GM21717 (cell line): ENCODE measurements at regions not wholly inside any gene's neighbourhood (a gene's known extent, or its start where the extent isn't known, plus 50 kb on each side); places are given as distances from the start of the nearest gene placed in this dataset.

Source experiments
- ATAC-seq: cut with Tn5 transposase; IDR thresholded peaks from one replicate; pipeline ENCODE4 v1.9.1; 2021; ENCODE audit warnings: mild to moderate bottlenecking, moderate library complexity; ENCODE audit not compliant: unreplicated experiment

DNA sequence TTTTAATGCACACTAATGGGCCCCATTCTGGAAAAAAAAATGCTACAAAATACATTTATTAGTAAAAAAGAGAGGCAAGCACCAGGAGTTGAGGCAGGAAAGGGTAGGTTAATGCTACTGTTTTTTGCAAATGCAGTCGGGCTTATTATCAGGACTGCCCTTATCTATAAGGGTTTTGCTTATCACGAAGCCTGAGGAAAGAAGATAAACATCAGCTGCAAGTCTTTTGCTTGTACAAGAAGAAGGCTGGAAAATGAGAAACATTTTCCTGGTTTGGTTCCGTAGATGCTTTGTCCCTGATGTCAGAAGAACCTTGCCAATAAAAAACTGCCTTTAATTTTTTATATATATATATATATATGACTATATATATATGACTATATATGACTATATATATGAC lies 189.3 kb upstream of the VGLL2 start:
- ATAC-seq = no peak

DNA sequence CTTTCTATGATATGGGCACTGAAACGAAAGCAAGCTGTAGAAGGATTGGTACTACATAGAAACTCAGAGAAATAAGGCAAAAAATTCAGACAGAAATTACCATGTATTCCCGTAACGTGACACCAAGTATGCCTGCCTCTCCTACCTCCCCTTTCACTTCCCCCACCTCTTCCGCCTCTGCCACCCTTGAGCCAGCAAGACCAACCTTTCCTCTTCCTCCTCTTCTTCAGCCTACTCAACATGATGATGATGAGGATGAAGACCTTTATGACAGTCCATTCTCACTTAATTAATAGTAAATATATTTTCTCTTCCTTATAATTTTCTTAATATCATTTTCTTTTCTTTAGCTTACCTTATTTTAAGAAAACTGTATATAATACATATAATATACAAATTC lies 188.1 kb upstream of the VGLL2 start:
- ATAC-seq = no peak

DNA sequence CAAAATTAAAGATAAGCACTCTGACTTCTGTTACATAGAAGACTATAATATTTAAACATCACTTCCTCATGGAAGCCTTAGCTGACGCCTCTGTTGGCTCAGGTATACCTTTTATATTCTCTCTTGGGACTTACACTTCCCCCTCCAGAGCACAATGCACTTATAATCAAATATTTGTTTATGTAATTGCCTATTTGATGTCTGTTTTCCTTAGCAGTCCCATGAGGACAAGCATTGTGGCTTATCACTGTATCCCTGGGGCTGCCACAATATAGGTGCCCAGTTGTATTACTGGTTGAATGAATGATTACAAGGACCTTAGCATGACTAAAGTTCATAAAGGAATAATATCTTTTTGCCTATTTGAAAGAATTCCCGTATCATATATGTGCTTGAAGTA lies 186.7 kb upstream of the VGLL2 start:
- ATAC-seq = no peak

DNA sequence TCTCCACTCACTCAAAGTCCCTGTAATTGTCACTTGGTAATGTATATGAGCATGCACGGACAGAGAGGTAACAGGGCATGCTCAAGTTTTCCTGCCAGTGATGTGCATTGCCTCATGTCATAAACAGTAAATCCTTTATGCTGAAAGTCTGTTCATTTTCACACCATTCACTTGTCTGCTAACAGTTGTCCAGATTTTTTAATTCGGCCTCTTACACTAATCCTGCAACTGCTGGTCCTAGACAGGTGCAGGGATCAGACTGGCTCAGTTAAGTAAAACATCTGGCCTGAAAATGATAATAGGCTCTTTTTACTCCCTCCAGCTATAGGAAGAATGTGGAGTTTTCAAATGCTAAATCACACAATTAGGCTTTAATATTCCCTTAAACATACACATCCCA lies 185.4 kb upstream of the VGLL2 start:
- ATAC-seq = no peak

DNA sequence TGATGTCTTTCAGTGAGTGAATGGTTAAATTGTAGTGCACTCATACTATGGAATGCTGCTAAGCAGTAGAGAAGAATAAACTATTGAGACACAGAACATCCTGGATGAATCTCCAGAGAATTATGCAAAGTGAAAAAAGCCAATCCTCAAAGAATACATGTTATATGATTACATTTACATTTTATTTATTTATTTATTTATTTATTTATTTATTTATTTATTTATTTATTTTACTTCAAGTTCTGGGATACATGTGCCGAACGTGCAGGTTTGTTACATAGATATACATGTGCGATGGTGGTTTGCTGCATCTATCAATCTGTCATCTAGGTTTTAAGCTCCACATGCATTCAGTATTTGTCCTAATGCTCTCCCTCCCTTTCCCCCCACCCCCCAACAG lies 175.8 kb upstream of the VGLL2 start:
- no peak for ATAC-seq

DNA sequence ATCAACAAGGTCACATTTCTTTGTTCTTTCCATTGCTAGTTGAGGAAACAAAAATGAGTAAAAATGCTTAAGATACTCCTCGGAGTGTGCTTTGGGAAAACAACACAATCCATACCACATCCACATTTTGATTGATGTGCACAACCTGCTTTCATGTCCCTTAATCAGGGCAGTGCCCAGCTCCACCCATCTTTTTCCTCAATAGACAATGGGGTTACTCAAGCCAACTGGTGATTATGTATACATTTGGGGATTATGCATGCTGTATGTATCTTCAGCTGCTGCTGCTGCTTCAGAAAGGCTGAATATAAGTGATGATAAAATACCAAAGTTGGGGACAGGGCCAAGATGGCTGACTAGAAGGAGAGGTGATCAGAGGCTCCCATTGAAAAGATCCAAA lies 155.2 kb upstream of the VGLL2 start:
- ATAC-seq = no peak

DNA sequence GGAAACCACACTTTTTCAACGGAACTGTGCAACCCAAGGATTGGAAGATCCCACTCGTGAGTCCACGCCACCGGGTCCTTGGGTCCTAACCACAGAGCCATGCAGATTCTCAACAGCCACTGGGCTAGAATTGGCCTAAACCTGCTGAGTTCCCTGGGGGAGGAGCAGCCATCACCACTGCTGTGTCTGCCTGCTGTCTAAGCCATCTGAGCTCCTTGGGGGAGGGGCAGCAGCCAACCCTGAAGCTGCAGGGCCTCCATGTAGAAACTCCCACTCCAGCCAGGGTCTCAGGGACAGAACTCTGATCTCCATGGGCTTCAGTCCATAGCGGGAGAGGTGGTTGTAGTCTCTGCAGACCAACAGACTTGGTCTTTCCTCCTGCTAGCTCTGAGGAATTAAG lies 154.6 kb upstream of the VGLL2 start:
- ATAC-seq = no peak

DNA sequence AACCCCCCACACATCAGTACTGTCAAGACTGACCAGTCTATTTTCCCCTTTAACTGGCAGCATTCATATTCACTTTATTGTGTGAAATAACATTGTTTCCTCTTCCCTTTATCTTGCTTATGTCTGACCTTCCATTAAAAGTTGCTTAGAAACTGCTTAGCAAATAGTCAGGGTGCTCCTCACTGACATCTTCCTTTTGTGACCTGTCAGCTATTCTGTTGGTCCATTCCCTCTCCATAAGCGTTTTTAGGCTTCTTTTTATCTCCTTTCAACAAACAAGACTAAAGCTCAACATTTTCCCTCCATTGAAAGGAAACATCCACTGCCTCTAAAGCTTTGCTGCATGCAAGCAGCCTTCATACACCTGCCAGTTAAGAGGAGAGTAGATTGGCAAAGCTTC lies 147.7 kb upstream of the VGLL2 start:
- ATAC-seq = no peak

DNA sequence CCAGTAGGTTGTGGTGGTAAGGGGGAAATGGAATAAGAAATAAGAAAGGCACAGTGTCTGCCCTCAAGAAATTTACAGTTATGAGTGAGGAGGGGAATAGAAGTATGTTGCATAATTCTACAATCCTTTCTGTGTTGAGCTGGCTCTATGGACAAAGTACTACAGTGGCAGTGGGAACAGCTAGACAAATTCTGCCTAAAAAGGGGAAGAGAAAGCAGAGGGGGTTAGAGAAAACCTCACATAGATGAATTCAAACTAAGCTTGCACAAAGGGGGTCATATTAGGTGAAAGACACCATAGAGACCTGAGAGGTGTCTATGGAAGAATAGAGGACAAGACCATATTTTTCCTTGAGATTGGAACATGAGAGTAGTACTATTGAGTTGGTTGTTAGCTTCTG lies 146.9 kb upstream of the VGLL2 start:
- no peak for ATAC-seq

DNA sequence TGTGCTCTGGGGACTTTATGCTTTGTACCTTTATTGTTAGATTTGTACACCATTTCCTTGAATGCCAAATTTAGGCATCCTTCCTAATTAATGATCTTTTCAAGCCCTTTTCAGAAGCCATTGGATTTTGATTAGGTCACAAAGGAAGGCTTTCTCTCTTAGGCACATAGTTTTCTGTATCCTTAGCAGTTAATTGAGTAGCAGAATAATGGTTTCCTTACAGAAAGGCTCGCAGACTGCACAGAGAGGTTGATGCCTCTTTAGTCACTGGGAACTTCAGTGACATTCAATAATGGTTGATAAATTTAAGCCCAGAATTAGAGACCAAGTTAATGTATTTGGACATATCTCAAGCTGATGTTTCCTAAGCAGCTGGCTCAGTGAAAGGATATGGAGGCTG lies 139.1 kb upstream of the VGLL2 start:
- ATAC-seq = no peak

DNA sequence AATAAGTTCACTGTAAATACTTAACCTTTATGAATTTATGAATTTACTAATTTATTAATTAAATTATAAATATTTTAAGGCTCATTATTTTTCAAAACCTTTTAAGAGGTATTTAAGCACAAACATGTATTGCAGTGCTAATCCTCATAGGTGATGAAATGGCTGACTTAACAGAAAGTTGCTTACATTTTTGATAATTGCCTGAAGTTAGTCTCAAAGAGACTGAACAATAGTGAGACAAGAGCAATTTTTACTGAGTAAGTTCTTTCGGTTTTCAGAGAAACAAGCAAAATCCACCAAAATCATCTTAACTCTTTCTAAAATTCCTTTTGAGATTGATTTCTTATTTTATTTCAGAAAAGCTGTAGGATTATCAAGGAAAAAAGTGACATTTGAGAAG lies 137.3 kb upstream of the VGLL2 start:
- no peak for ATAC-seq

DNA sequence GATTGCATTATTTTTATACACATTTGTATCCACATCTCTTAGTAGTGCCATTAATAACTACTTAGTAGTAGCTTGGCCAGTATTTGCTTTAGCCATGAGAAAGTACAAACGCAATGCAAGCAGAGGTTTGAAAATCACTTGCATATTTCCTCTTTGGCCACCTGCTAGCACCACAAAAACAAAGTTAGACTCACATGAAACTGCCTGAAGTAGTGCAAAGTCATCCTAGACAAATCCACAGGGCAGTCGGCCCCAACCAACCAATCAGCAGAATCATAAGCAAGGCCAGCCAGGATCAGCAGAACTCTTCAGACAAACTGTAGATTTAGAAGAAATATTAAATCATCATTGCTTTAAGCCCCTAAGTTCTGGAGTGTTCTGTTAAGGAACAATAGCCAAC lies 135.2 kb upstream of the VGLL2 start:
- no peak for ATAC-seq

DNA sequence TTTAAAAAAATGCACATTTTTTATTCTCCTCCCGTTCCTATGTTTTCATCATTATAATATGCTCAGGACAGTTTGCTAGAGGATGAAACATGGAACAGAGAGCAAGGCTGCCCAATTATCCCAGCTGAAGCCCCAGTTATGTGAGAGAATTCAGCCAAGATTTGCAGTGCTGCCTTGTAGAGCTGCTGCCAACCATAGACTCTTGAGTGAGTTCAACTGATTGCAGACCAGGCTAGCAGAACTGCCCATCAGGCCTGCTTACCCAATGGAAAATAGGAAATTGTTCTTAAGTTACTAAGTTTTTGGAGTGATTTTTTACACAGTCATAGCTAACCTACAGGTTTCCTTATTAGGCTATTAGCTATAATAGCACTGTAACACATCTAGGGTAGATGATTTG lies 128.7 kb upstream of the VGLL2 start:
- no peak for ATAC-seq

DNA sequence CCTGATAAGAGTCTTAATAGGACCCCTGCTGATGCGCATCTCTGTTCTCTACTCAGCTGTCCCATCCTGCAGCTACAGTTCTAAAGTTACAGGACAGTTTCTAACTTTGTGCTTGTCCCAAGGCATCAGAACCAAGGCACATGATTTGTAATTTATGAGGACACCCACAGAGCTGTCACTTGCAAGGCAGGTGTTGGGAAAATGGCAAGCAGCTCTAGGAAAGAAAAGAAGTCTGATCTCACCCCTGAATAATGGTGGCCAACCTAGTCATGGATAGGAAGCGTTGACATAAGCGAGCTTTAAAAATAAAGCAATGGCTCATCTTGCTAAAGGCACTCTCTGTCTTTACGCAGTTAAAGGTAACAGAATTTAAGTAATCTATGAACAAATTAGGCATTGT lies 127.6 kb upstream of the VGLL2 start:
- ATAC-seq = no peak

DNA sequence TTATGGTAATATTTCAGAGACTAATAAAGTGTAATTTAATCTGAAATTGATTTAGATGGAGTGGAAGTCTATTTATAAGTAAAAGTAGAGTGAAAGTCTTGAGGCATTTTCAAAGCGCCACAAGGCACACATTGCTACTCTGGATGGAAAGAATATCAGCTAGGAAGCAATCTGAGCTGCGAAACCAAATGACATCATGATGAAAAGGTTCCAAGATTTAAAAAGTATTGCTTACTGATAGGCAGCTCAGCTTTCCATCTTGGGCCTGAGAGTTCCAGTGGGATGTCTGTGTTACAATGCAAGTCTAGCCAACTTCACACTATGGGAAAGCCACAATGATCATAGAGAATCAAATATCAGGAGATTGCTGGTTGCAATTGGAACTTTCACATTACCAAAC lies 126.9 kb upstream of the VGLL2 start:
- no peak for ATAC-seq

DNA sequence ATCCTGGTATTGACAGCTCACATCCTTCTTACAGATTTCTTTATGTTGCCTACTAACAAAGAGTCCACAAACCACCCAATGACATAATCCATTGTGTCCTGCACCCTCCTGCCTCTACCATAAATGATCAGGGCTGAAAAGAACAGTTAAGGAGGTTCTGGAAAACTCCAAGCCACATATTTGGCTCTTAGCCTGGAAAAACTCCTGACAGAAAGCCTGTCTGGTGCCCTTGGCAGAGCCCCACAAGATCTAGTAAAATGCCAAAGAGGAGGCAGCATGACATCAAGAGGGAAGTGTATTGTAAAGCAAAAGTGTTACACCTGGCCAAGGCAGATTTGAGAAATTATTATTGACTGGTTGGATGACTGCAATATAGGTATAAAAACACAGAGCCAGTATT lies 126.4 kb upstream of the VGLL2 start:
- ATAC-seq = no peak

DNA sequence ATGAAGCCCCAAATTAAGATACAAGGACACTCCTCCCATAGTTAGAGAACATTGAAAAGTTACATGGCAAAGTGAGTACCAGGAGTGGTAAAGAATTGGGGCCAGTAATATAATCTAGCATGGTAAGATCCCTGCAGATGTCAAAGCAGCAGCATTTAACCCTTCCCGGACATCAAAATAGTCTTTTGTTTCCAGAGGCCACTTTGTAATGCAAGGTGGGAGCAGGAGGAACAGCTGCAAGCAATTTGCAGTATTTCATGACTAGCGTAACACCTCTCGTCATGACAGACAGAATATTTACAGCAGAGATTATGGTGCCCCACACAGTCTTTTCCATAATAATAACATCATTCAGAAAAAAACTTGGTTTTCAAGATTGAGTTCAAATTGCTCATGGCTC lies 123.2 kb upstream of the VGLL2 start:
- ATAC-seq = no peak

DNA sequence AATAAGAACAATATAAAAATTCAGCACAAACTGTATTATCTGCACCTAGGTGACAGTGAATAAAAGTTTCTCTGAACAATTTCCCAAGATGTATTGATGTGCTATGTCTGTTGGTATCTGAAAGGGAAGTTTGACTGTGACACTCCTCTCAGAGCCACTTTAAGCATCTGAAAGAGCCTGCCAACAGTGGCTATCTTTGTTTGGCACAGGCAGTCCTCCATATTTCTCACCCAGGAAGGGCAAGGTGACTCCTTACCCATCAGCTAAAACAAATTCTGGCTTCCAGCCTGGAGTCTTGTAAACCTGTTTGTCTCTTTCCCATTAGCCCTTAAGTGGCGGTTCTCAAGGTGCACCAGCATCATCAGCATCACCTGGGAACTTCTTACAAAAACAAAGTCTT lies 122.4 kb upstream of the VGLL2 start:
- no peak for ATAC-seq

DNA sequence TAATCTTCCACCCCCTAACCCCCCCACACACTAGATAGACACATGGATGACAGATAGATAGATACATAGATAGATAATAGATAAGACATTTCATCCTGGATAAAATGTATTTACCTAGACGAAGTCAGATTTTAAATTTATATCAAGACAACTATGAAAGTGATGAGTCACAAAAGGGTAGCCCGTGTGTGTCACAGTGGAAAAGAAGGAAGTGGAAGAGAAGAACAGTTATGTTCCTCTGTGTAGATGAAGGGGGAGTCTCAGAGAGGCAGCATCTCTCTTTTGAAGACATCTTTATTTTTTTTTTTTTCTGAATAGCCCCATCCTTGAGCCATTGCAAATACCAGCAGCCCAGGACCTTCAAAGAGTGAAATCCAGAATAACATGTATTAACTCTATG lies 121.7 kb upstream of the VGLL2 start:
- no peak for ATAC-seq

DNA sequence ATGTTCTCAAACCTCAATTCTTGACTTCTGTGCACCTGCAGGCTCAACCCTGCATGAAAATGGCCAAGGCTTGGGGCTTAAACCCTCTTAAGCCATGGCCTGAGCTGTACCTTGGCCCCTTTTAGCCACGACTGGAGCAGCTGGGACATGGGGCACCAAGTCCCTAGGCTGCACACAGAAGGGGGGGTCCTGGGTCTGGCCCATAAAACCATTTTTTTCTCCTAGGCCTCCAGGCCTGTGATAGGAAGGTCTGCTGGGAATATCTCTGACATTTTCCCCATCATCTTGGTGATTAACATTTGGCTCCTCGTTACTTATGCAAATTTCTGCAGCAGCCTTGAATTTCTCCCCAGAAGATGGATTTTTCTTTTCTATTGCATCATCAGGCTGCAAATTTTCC lies 119.4 kb upstream of the VGLL2 start:
- ATAC-seq = no peak

DNA sequence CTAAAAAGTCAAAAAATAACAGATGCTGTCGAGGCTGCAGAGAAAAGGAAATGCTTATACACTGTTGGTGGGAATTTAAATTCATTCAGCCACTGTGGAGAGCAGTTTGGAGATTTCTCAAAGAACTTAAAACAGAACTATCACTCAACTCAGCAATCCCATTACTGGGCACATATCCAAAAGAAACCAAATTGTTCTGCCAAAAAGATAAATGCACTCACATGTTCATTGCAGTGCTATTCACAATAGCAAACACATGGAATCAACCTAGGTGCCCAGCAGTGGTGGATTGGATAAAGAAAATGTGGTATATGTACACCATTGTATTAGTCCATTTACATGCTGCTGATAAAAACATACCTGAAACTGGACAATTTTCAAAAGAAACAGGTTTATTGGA lies 116.0 kb upstream of the VGLL2 start:
- ATAC-seq = no peak

DNA sequence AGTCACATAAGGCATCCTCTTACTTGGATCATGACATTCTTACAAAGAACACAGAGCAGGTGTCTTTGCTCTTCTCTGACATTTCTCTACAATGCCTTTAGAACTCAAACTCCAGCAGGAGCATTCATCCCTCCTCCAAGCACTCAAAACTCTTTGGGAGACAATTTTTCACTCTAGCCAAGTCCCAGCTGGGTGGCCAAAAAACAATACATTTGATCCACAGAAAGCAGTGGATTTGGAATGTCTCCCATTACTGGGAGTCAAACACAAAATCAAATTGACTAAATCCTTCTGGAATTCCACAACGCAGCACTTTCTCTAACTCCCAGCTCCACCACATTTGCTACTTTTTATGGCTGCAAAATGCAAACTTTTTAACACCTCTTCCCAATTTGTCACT lies 108.6 kb upstream of the VGLL2 start:
- no peak for ATAC-seq

DNA sequence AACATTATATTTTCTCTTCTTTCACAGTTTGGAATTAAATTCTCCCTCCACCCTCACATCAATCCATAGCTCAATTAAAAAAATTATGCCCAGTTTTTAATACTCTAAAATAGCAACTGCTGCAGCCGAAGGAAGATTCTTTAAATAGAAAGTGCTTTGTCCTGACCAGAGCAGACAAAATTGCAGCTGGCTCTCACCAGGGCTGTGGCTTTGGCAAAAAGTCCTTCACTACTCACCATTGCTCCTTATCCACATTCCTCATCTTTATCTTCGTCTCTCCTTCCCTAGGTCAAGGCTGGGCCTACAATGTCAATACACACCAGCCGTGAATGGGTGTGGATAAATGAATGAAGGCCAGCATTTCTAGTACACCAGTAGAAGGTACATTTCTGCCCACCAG lies 107.9 kb upstream of the VGLL2 start:
- no peak for ATAC-seq

DNA sequence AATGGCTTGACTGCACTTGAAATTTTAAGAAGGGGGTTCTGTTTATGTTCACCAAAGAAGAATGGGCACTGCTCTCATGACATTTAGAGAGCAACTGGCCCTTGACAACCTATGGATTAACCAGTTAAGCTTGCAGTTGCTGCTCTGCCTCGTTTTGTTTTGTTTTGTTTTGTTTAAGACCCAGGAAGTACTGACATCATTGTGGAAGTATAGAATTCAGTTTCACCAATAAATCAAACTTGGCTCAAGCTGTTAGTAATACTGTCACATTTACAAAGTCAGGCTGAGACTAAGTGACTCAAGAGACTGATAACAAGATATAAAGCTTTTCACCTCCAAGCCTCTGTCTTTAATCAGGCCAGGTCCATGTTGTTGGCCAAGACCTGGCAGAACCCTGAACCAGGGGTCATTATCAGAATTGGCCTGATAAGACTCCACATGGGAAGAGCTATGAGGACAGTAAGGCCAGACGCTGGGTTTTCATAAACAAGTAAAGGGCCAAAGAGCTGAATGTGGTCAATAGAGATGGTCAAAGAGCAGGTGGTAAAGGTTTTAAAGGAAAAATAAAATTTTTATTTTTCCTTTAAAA lies 99.4 kb upstream of the VGLL2 start:
- ATAC-seq = no peak
